CD14-positive monocyte (primary cell): ENCODE measurements at regions not wholly inside any gene's neighbourhood (a gene's known extent, or its start where the extent isn't known, plus 50 kb on each side); places are given as distances from the start of the nearest gene placed in this dataset.

Source experiments
- DNase-seq, 3 donors: peaks; one replicate each; pipeline ENCODE4 v3.0.0-alpha.2; 2011 to 2022
- H2AFZ ChIP-seq: 2 replicates; pipeline ENCODE4 v1.6.0; 2012; ENCODE audit warnings: mild to moderate bottlenecking, low read depth, low read length, inconsistent platforms; ENCODE audit not compliant: insufficient read depth, poor library complexity, severe bottlenecking
- H3K27ac ChIP-seq, 2 donors: 1 replicate in 1 of 2; 2 replicates in 1 of 2; pipeline ENCODE4 v1.5.1; 2012 to 2013; ENCODE audit warnings: low read length in 2 of 2, control low read depth in 1 of 2, inconsistent platforms in 1 of 2, low read depth in 1 of 2, mild to moderate bottlenecking in 1 of 2
- H3K27me3 ChIP-seq, 2 donors: one replicate each; pipeline versions ENCODE4 v1.6.0 to v1.6.1; 2011 to 2013; ENCODE audit warnings: low read length in 2 of 2; ENCODE audit not compliant: control insufficient read depth in 2 of 2, insufficient read depth in 2 of 2
- H3K36me3 ChIP-seq, 2 donors: replicated peaks in 1 of 2; 1 replicate in 1 of 2; 2 replicates in 1 of 2; pipeline versions ENCODE4 v1.5.1 to v1.6.1; 2012 to 2013; ENCODE audit warnings: low read length in 2 of 2, control low read depth in 1 of 2, inconsistent platforms in 1 of 2, mild to moderate bottlenecking in 1 of 2; ENCODE audit not compliant: insufficient read depth in 2 of 2, control insufficient read depth in 1 of 2
- H3K4me1 ChIP-seq, 2 donors: 1 replicate in 1 of 2; 2 replicates in 1 of 2; pipeline versions ENCODE4 v1.5.1 to v1.6.1; 2012 to 2013; ENCODE audit warnings: low read length in 2 of 2, control low read depth in 1 of 2, inconsistent platforms in 1 of 2, mild to moderate bottlenecking in 1 of 2, moderate library complexity in 1 of 2; ENCODE audit not compliant: insufficient read depth in 2 of 2, control insufficient read depth in 1 of 2
- H3K4me2 ChIP-seq: replicated peaks from 2 replicates; pipeline ENCODE3; 2012; ENCODE audit warnings: low read length, moderate library complexity, mild to moderate bottlenecking; ENCODE audit not compliant: poor library complexity, severe bottlenecking; ENCODE audit errors: extremely low read depth
- H3K4me3 ChIP-seq, 3 experiments: fragments of 200-600 bp in 1 of 3; sonication (generic) in 1 of 3; replicated peaks in 1 of 3; 1 replicate in 2 of 3; 2 replicates in 1 of 3; pipeline ENCODE4 v1.5.1; 2011 to 2013; ENCODE audit warnings: low read length in 3 of 3, mild to moderate bottlenecking in 3 of 3, control low read depth in 2 of 3, low read depth in 2 of 3, inconsistent platforms in 1 of 3, moderate library complexity in 1 of 3
- H3K79me2 ChIP-seq: 2 replicates; pipeline ENCODE4 v1.6.0; 2012; ENCODE audit warnings: mild to moderate bottlenecking, control low read depth, inconsistent platforms, low read length, moderate library complexity; ENCODE audit not compliant: insufficient read depth
- H3K9ac ChIP-seq: 2 replicates; pipeline ENCODE4 v1.6.0; 2017; ENCODE audit warnings: low read length, mild to moderate bottlenecking; ENCODE audit not compliant: insufficient read depth, poor library complexity, severe bottlenecking
- H3K9me3 ChIP-seq, 2 donors: replicated peaks in 1 of 2; 1 replicate in 1 of 2; 2 replicates in 1 of 2; pipeline versions ENCODE4 v1.5.1 to v1.6.1; 2012 to 2013; ENCODE audit warnings: low read length in 2 of 2, control low read depth in 1 of 2; ENCODE audit not compliant: control insufficient read depth in 1 of 2, insufficient read depth in 1 of 2
- H4K20me1 ChIP-seq: 2 replicates; pipeline ENCODE4 v1.6.0; 2012; ENCODE audit warnings: mild to moderate bottlenecking, low read length, control low read depth, moderate library complexity; ENCODE audit not compliant: insufficient read depth
- H3K27ac Mint-ChIP-seq, 7 donors: one replicate each; pipeline ENCODE4 v1.8.0; 2020; ENCODE audit warnings: mild to moderate bottlenecking in 7 of 7, mixed read lengths in 7 of 7, moderate library complexity in 6 of 7, inconsistent platforms in 2 of 7
- H3K27me3 Mint-ChIP-seq, 3 donors: one replicate each; pipeline ENCODE4 v1.8.0; 2021 to 2022; ENCODE audit warnings: low read depth in 3 of 3, mild to moderate bottlenecking in 3 of 3, mixed read lengths in 3 of 3, moderate library complexity in 3 of 3, inconsistent platforms in 1 of 3
- H3K36me3 Mint-ChIP-seq, 2 donors: one replicate each; pipeline ENCODE4 v1.8.0; 2020; ENCODE audit warnings: mixed read lengths in 2 of 2, inconsistent platforms in 1 of 2, mild to moderate bottlenecking in 1 of 2
- H3K4me1 Mint-ChIP-seq: one replicate; pipeline ENCODE4 v1.8.0; 2020; ENCODE audit warnings: mild to moderate bottlenecking, mixed read lengths
- H3K4me3 Mint-ChIP-seq, 2 donors: one replicate each; pipeline ENCODE4 v1.8.0; 2020; ENCODE audit warnings: mild to moderate bottlenecking in 2 of 2, mixed read lengths in 2 of 2, moderate library complexity in 1 of 2
- H3K9me3 Mint-ChIP-seq, 7 donors: one replicate each; pipeline ENCODE4 v1.8.0; 2020 to 2022; ENCODE audit warnings: mixed read lengths in 7 of 7, mild to moderate bottlenecking in 6 of 7, moderate library complexity in 6 of 7, inconsistent platforms in 2 of 7
- WGBS: methylation state at CpG from one replicate; pipeline ENCODE4 v1.1.5; 2013; ENCODE audit warnings: missing lambda C conversion rate; ENCODE audit not compliant: insufficient coverage; 5-methylcytosine and 5-hydroxymethylcytosine counted together
- intact Hi-C, 2 donors: fragments of 100-400 bp; cut with micrococcal nuclease; formaldehyde crosslinking; loops; one replicate each; pipeline versions ENCODE4 v1.15.0 to v1.15.1; 2023
- TF ChIP-seq, protein P1 (sequence below): fragments of 200-600 bp; IDR thresholded peaks from one replicate; pipeline ENCODE4 v1.8.0; 2022; ENCODE audit warnings: antibody characterized with exemption, mild to moderate bottlenecking

DNA sequence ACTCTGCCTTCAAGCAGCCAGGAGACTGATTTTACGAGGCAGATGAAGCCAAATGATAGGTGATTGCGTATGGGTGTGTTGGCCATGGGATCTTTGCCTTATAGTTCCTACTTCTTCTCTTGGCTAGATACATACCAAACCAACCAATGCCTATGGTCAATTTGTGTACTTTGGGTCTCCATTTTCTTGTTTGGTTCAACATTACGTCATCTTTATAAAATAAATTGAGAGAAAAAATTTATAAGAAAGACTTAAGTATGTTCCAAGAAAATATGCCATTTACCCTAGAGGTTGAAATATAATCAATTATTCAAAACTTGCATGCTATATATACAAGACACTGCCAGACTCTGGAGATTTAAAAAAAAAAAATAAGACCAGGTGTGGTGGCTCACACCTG, 150.9 kb downstream of the SP3 start:
- TF ChIP-seq, protein P1, sequence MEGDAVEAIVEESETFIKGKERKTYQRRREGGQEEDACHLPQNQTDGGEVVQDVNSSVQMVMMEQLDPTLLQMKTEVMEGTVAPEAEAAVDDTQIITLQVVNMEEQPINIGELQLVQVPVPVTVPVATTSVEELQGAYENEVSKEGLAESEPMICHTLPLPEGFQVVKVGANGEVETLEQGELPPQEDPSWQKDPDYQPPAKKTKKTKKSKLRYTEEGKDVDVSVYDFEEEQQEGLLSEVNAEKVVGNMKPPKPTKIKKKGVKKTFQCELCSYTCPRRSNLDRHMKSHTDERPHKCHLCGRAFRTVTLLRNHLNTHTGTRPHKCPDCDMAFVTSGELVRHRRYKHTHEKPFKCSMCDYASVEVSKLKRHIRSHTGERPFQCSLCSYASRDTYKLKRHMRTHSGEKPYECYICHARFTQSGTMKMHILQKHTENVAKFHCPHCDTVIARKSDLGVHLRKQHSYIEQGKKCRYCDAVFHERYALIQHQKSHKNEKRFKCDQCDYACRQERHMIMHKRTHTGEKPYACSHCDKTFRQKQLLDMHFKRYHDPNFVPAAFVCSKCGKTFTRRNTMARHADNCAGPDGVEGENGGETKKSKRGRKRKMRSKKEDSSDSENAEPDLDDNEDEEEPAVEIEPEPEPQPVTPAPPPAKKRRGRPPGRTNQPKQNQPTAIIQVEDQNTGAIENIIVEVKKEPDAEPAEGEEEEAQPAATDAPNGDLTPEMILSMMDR = no peak
- H3K27me3 Mint-ChIP-seq = peaks cover 8 to 16% (median 10%) of the 10 kb centered on the region in 3 donors
- Histone ChIP-seq H3K4me3 (no peak overlapping the region), H3K79me2 (no peaks in the 10 kb centered on the region), H3K9me3 (no peaks in the 10 kb centered on the region), H3K4me1 (no peaks in the 10 kb centered on the region), H3K4me2 (no peak overlapping the region), H2AFZ (no peak overlapping the region), H3K36me3 (no peaks in the 10 kb centered on the region), H3K9ac (no peak overlapping the region), H4K20me1 (no peaks in the 10 kb centered on the region), H3K27me3 (peaks cover 0 to 3% of the 10 kb centered on the region in 2 donors), H3K27ac (no peak overlapping the region)
- H3K9me3 Mint-ChIP-seq = peaks cover 1 to 9% (median 4%) of the 10 kb centered on the region in 7 donors
- H3K4me1 Mint-ChIP-seq = no peaks in the 10 kb centered on the region
- no peak overlapping the region for H3K4me3 Mint-ChIP-seq
- no peak for DNase-seq
- H3K36me3 Mint-ChIP-seq = no peaks in the 10 kb centered on the region
- intact Hi-C loops = no loop called here
- no peak overlapping the region for H3K27ac Mint-ChIP-seq
- WGBS = no CpG with 5 or more reads among the region's 3 CpGs

DNA sequence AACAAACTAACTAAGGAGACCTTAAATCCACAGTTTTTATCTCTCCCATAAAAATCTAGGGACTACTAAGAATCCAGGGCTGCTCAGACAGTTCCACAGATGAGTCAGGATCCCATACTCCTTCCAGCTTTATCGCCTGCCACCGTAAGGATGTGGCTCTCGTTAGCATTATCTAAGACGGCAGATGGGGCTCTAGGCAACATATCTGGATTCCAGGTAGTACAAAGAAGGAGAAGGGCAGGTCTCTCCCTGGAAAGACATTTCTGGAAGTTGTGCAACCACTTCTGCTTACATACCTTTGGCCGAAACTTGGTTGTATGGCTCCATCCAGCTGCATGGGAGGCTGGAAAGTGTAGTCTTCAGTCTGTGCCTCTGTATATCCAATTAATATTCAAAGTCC, 149.4 kb downstream of the SP3 start:
- DNase-seq = no peak
- Histone ChIP-seq H3K27ac (no peak overlapping the region), H3K4me3 (no peak overlapping the region), H4K20me1 (no peaks in the 10 kb centered on the region), H3K79me2 (no peaks in the 10 kb centered on the region), H3K27me3 (peaks cover 5 to 6% of the 10 kb centered on the region in 2 donors), H2AFZ (no peak overlapping the region), H3K9me3 (no peaks in the 10 kb centered on the region), H3K36me3 (no peaks in the 10 kb centered on the region), H3K9ac (no peak overlapping the region), H3K4me2 (no peak overlapping the region), H3K4me1 (no peaks in the 10 kb centered on the region)
- Mint-ChIP-seq H3K4me1 (no peaks in the 10 kb centered on the region), H3K9me3 (peaks cover 1 to 9% (median 4%) of the 10 kb centered on the region in 7 donors), H3K27ac (no peak overlapping the region), H3K27me3 (peaks cover 6 to 16% (median 11%) of the 10 kb centered on the region in 3 donors), H3K4me3 (no peak overlapping the region), H3K36me3 (no peaks in the 10 kb centered on the region)
- intact Hi-C loops = no loop called here
- WGBS = no CpG with 5 or more reads among the region's 5 CpGs
- TF ChIP-seq, protein P1 = no peak
